Gastrocnemius medialis (tissue), 4 donors: ENCODE measurements at regions not wholly inside any gene's neighbourhood (a gene's known extent, or its start where the extent isn't known, plus 50 kb on each side); places are given as distances from the start of the nearest gene placed in this dataset.
"Not testable (repeated sequence)": the region's sequence is repeated elsewhere in the genome, so short reads cannot be mapped to it uniquely, and the experiment has no call there.

ENCODE experiments used
- POLR2A ChIP-seq, 2 donors: fragments of 450-650 bp; IDR thresholded peaks; one replicate each; pipeline ENCODE4 v1.6.1; 2017; ENCODE audit warnings: antibody characterized with exemption in 2 of 2, mild to moderate bottlenecking in 2 of 2, moderate library complexity in 2 of 2
- TF ChIP-seq, protein P1 (sequence below), 5 experiments: fragments of 450-650 bp in 3 of 5; fragments of 200-600 bp in 2 of 5; sonication (generic) in 2 of 5; IDR thresholded peaks in 4 of 5; conservative IDR thresholded peaks in 1 of 5; 1 replicate in 4 of 5; 2 replicates in 1 of 5; pipeline ENCODE4 v1.5.1; 2016 to 2019; ENCODE audit warnings: antibody characterized with exemption in 5 of 5, mild to moderate bottlenecking in 3 of 5, moderate library complexity in 3 of 5

DNA sequence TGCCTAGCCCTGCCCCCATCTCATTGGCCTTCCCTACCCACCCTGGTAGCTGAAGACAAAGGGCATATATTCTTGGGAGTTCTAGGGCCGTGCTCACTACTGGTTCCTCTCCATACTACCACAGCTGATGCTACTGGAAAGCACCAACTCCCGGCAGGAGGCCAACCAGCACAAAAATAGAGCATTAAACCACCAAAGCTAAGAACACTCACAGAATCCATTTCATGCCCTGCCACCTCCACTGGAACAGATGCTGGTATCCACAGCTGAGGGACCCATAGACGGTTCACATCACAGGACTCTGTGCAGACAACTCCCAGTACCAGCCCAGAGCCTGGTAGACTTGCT, 170.4 kb downstream of the SEC23A start:
- TF ChIP-seq, protein P1, sequence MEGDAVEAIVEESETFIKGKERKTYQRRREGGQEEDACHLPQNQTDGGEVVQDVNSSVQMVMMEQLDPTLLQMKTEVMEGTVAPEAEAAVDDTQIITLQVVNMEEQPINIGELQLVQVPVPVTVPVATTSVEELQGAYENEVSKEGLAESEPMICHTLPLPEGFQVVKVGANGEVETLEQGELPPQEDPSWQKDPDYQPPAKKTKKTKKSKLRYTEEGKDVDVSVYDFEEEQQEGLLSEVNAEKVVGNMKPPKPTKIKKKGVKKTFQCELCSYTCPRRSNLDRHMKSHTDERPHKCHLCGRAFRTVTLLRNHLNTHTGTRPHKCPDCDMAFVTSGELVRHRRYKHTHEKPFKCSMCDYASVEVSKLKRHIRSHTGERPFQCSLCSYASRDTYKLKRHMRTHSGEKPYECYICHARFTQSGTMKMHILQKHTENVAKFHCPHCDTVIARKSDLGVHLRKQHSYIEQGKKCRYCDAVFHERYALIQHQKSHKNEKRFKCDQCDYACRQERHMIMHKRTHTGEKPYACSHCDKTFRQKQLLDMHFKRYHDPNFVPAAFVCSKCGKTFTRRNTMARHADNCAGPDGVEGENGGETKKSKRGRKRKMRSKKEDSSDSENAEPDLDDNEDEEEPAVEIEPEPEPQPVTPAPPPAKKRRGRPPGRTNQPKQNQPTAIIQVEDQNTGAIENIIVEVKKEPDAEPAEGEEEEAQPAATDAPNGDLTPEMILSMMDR (IDR thresholded peaks at IDR 0.05 in 4 of 5, conservative IDR thresholded peaks at IDR 0.05 in 1 of 5) = not testable (repeated sequence)
- not testable (repeated sequence) for TF ChIP-seq POLR2A (IDR thresholded peaks at IDR 0.05)
